OCI-LY7 (cell line): ENCODE measurements at regions not wholly inside any gene's neighbourhood (a gene's known extent, or its start where the extent isn't known, plus 50 kb on each side); places are given as distances from the start of the nearest gene placed in this dataset.

ENCODE experiments used
- EZH2phosphoT487 ChIP-seq: fragments of 200-600 bp; sonication (generic); IDR thresholded peaks from 2 replicates; pipeline ENCODE4 v1.6.1; 2018; ENCODE audit warnings: low read depth, borderline replicate concordance, mild to moderate bottlenecking, mixed run types, antibody characterized with exemption, low read length, moderate library complexity, mixed read lengths
- TF ChIP-seq, protein P1 (sequence below): fragments of 200-600 bp; sonication (generic); conservative IDR thresholded peaks from 2 replicates; pipeline ENCODE4 v1.5.1; 2014; ENCODE audit warnings: mild to moderate bottlenecking, antibody characterized with exemption, low read length, moderate library complexity, mixed read lengths

DNA sequence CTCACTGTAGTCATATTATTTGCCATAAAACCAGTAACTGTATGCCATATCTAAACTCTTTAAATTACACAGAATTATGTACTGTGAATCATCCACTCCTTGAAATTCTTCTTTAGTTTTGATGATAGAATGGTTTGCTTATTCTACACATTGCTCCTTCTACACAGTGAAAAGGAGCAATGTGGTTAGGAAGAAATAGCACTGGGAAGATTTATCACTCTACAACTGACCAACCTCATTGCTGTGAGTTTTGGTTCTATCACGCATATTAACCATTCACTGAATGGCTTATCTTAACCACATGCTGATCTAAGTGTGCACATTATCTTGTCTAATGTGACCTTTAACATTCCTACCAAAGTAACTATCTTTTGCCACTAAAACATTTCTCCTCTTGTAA is 415.7 kb upstream of the NDST4 start:
- TF ChIP-seq, protein P1, sequence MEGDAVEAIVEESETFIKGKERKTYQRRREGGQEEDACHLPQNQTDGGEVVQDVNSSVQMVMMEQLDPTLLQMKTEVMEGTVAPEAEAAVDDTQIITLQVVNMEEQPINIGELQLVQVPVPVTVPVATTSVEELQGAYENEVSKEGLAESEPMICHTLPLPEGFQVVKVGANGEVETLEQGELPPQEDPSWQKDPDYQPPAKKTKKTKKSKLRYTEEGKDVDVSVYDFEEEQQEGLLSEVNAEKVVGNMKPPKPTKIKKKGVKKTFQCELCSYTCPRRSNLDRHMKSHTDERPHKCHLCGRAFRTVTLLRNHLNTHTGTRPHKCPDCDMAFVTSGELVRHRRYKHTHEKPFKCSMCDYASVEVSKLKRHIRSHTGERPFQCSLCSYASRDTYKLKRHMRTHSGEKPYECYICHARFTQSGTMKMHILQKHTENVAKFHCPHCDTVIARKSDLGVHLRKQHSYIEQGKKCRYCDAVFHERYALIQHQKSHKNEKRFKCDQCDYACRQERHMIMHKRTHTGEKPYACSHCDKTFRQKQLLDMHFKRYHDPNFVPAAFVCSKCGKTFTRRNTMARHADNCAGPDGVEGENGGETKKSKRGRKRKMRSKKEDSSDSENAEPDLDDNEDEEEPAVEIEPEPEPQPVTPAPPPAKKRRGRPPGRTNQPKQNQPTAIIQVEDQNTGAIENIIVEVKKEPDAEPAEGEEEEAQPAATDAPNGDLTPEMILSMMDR = no peak
- no peak for TF ChIP-seq EZH2phosphoT487
